Liver (tissue), 8 donors: ENCODE measurements at regions not wholly inside any gene's neighbourhood (a gene's known extent, or its start where the extent isn't known, plus 50 kb on each side); places are given as distances from the start of the nearest gene placed in this dataset.

Experiments
- DNase-seq: peaks from one replicate; pipeline ENCODE4 v3.0.0-alpha.2; 2017; ENCODE audit warnings: low spot score
- H3K27ac ChIP-seq, 2 donors: one replicate each; pipeline ENCODE4 v1.7.0; 2013; ENCODE audit warnings: inconsistent platforms in 2 of 2, low read length in 2 of 2, control low read depth in 1 of 2, low read depth in 1 of 2, mild to moderate bottlenecking in 1 of 2
- H3K27me3 ChIP-seq, 4 donors: one replicate each; pipeline versions ENCODE4 v1.6.1 to v1.7.0; 2013; ENCODE audit warnings: low read length in 3 of 4, inconsistent platforms in 1 of 4, mild to moderate bottlenecking in 1 of 4, moderate library complexity in 1 of 4; ENCODE audit not compliant: control insufficient read depth in 4 of 4, insufficient read depth in 4 of 4
- H3K36me3 ChIP-seq, 4 donors: one replicate each; pipeline versions ENCODE4 v1.6.1 to v1.7.0; 2013; ENCODE audit warnings: low read length in 3 of 4, mild to moderate bottlenecking in 3 of 4, low read depth in 1 of 4, moderate library complexity in 1 of 4; ENCODE audit not compliant: control insufficient read depth in 4 of 4, insufficient read depth in 3 of 4
- H3K4me1 ChIP-seq, 4 donors: one replicate each; pipeline versions ENCODE4 v1.6.1 to v1.7.0; 2013; ENCODE audit warnings: low read length in 3 of 4, mild to moderate bottlenecking in 3 of 4, moderate library complexity in 1 of 4; ENCODE audit not compliant: control insufficient read depth in 4 of 4, insufficient read depth in 4 of 4
- H3K4me3 ChIP-seq, 3 donors: one replicate each; pipeline versions ENCODE4 v1.6.1 to v1.7.0; 2013; ENCODE audit warnings: low read length in 3 of 3, control low read depth in 1 of 3, low read depth in 1 of 3, mild to moderate bottlenecking in 1 of 3
- H3K9ac ChIP-seq, 2 donors: one replicate each; pipeline ENCODE4 v1.7.0; 2013; ENCODE audit warnings: low read length in 2 of 2, mild to moderate bottlenecking in 2 of 2, moderate library complexity in 2 of 2, control low read depth in 1 of 2, low read depth in 1 of 2
- H3K9me3 ChIP-seq, 4 donors: one replicate each; pipeline versions ENCODE4 v1.6.1 to v1.7.0; 2013; ENCODE audit warnings: low read length in 3 of 4; ENCODE audit not compliant: control insufficient read depth in 4 of 4
- ATF3 ChIP-seq: IDR thresholded peaks from 2 replicates; pipeline ENCODE4 v1.6.1; 2016; ENCODE audit warnings: antibody characterized with exemption
- CTCF ChIP-seq: fragments of 150-350 bp; IDR thresholded peaks from 2 replicates; pipeline ENCODE4 v1.5.1; 2017; ENCODE audit warnings: improper control_type of control experiment, low read depth, low read length; ENCODE audit not compliant: missing input control
- EGR1 ChIP-seq, 2 donors: IDR thresholded peaks; 2 replicates each; pipeline ENCODE4 v1.6.1; 2016 to 2018; ENCODE audit warnings: antibody characterized with exemption in 2 of 2, low read depth in 2 of 2
- FOXA1 ChIP-seq: IDR thresholded peaks from 2 replicates; pipeline ENCODE4 v1.6.1; 2016; ENCODE audit warnings: antibody characterized with exemption
- FOXA2 ChIP-seq: IDR thresholded peaks from 2 replicates; pipeline ENCODE4 v1.6.1; 2016; ENCODE audit warnings: antibody characterized with exemption
- GABPA ChIP-seq, 2 donors: IDR thresholded peaks in 1 of 2; conservative IDR thresholded peaks in 1 of 2; 2 replicates each; pipeline ENCODE4 v1.6.1; 2016; ENCODE audit warnings: antibody characterized with exemption in 2 of 2, mild to moderate bottlenecking in 1 of 2, moderate library complexity in 1 of 2
- HNF4A ChIP-seq, 2 donors: conservative IDR thresholded peaks; 2 replicates each; pipeline ENCODE4 v1.6.1; 2016; ENCODE audit warnings: antibody characterized with exemption in 2 of 2, mild to moderate bottlenecking in 2 of 2
- HNF4G ChIP-seq: IDR thresholded peaks from 2 replicates; pipeline ENCODE4 v1.6.1; 2016; ENCODE audit warnings: antibody characterized with exemption
- JUND ChIP-seq, 2 donors: IDR thresholded peaks; 2 replicates each; pipeline ENCODE4 v1.6.1; 2016; ENCODE audit warnings: antibody characterized with exemption in 2 of 2
- MAX ChIP-seq: IDR thresholded peaks from 2 replicates; pipeline ENCODE4 v1.6.1; 2016; ENCODE audit warnings: antibody characterized with exemption
- NR2F2 ChIP-seq: IDR thresholded peaks from 2 replicates; pipeline ENCODE4 v1.6.1; 2016; ENCODE audit warnings: antibody characterized with exemption
- RAD21 ChIP-seq, 2 donors: IDR thresholded peaks; 2 replicates each; pipeline ENCODE4 v1.6.1; 2016; ENCODE audit warnings: antibody characterized with exemption in 2 of 2, mild to moderate bottlenecking in 2 of 2
- REST ChIP-seq: IDR thresholded peaks from 2 replicates; pipeline ENCODE4 v1.6.1; 2016; ENCODE audit warnings: antibody characterized with exemption, mild to moderate bottlenecking
- RXRA ChIP-seq, 2 donors: IDR thresholded peaks; 2 replicates each; pipeline ENCODE4 v1.6.1; 2017 to 2018; ENCODE audit warnings: antibody characterized with exemption in 2 of 2, mild to moderate bottlenecking in 1 of 2
- SP1 ChIP-seq: IDR thresholded peaks from 2 replicates; pipeline ENCODE4 v1.6.1; 2018; ENCODE audit warnings: antibody characterized with exemption, mild to moderate bottlenecking
- TAF1 ChIP-seq: conservative IDR thresholded peaks from 2 replicates; pipeline ENCODE4 v1.6.1; 2016; ENCODE audit warnings: antibody characterized with exemption, mild to moderate bottlenecking
- YY1 ChIP-seq: IDR thresholded peaks from 2 replicates; pipeline ENCODE4 v1.6.1; 2016; ENCODE audit warnings: antibody characterized with exemption, mild to moderate bottlenecking
- ZBTB33 ChIP-seq: IDR thresholded peaks from 2 replicates; pipeline ENCODE4 v1.6.1; 2016; ENCODE audit warnings: antibody characterized with exemption
- WGBS: extraction: QIAGEN DNeasy Blood & Tissue Kit; methylation state at CpG from one replicate; pipeline ENCODE4 v1.1.7; 2013; 5-methylcytosine and 5-hydroxymethylcytosine counted together
- donor health status: healthy.
- donor health status: healthy.
- donor health status: healthy.
- donor health status: healthy.
- donor health status: healthy.

- TF ChIP-seq GABPA (IDR thresholded peaks at IDR 0.05 in 1 of 2, conservative IDR thresholded peaks at IDR 0.05 in 1 of 2): no peak
- no peak for TF ChIP-seq HNF4G
- TF ChIP-seq ATF3: no peak
- TF ChIP-seq FOXA2: no peak
- no peak for TF ChIP-seq RXRA (IDR thresholded peaks at IDR 0.05)
Observed at GRCh38 chr10:33710006-33710405, 375.5 kb upstream of the NRP1 start (continued).

GRCh38 chr10:33709008-33709753, 374.7 kb upstream of the NRP1 start:
- no peaks in the 10 kb centered on the region for H3K27me3 ChIP-seq
- no peak for TF ChIP-seq REST
- no peak for TF ChIP-seq NR2F2
- no peak for TF ChIP-seq SP1
- TF ChIP-seq HNF4G: no peak
- no peak for TF ChIP-seq CTCF
- TF ChIP-seq TAF1: no peak
- no peak for TF ChIP-seq YY1
- TF ChIP-seq JUND (IDR thresholded peaks at IDR 0.05): no peak
- no peak for TF ChIP-seq ZBTB33
- no peak for TF ChIP-seq EGR1 (IDR thresholded peaks at IDR 0.05; ENCODE audit: low read depth in 2 of 2)
- TF ChIP-seq HNF4A (conservative IDR thresholded peaks at IDR 0.05): no peak
- TF ChIP-seq GABPA (IDR thresholded peaks at IDR 0.05 in 1 of 2, conservative IDR thresholded peaks at IDR 0.05 in 1 of 2): no peak
- no peak for TF ChIP-seq FOXA1
- no peak for TF ChIP-seq MAX
- no peak for TF ChIP-seq FOXA2
- TF ChIP-seq RXRA (IDR thresholded peaks at IDR 0.05): no peak
- TF ChIP-seq RAD21 (IDR thresholded peaks at IDR 0.05): no peak
- H3K4me3 ChIP-seq: no peak overlapping the region
- no peak overlapping the region for H3K9ac ChIP-seq
- H3K9me3 ChIP-seq: no peaks in the 10 kb centered on the region
- 89% methylated on average over 4 of the region's 4 CpGs for WGBS
- H3K36me3 ChIP-seq: no peaks in the 10 kb centered on the region
- DNase-seq: no peak
- no peaks in the 10 kb centered on the region for H3K4me1 ChIP-seq
- no peak overlapping the region for H3K27ac ChIP-seq
